HCT116 (cell line): ENCODE measurements at regions not wholly inside any gene's neighbourhood (a gene's known extent, or its start where the extent isn't known, plus 50 kb on each side); places are given as distances from the start of the nearest gene placed in this dataset.

Experiments used
- ATAC-seq: fragments of 200-7000 bp; cut with Tn5 transposase; 2 replicates; pipeline ENCODE4 v1.9.1; 2020; ENCODE audit warnings: mild to moderate bottlenecking, moderate library complexity
- BruUV-seq: library from RNA; stranded (reverse); fragments of 400-500 nt; replicated peaks from 2 replicates; lab custom pipeline; 2021; lab: Mats Ljungman, UMichigan
- CTCF ChIA-PET: fragments of 300-600 bp; sonication (Branson Sonifier 250); formaldehyde crosslinking; loops from one replicate; lab custom pipeline; 2021; ENCODE audit warnings: antibody characterized with exemption; lab: Charles Lee
- POLR2A ChIA-PET: fragments of 300-600, 350-600 bp; sonication (Branson Sonifier 250); formaldehyde crosslinking; loops from one replicate; lab custom pipeline; 2021; ENCODE audit warnings: antibody characterized with exemption; lab: Charles Lee
- RAD21 ChIA-PET, 2 experiments: fragments of 300-600 bp; sonication (Branson Sonifier 250); formaldehyde crosslinking; loops; one replicate each; lab custom pipeline; 2023; ENCODE audit warnings: low total read pairs in 2 of 2; ENCODE audit not compliant: uncharacterized antibody in 2 of 2, unreplicated experiment in 2 of 2, low non-redundant PET in 1 of 2; lab: Charles Lee
- DNase-seq: peaks from one replicate; pipeline ENCODE4 v3.0.0-alpha.2; 2010; ENCODE audit warnings: low read depth, low spot score
- H2AFZ ChIP-seq: fragments of 200-600 bp; shearing (Covaris generic), sonication (generic); 2 replicates; pipeline ENCODE4 v1.6.1; 2017; ENCODE audit warnings: low read depth, mixed run types, mixed read lengths, antibody characterized with exemption, low read length; ENCODE audit not compliant: poor library complexity, severe bottlenecking
- H3K27ac ChIP-seq: 2 replicates; pipeline ENCODE4 v1.5.1; 2012; ENCODE audit warnings: low read depth, low read length
- H3K27me3 ChIP-seq: fragments of 200-600 bp; sonication (generic); 2 replicates; pipeline ENCODE4 v1.6.1; 2016; ENCODE audit warnings: mixed run types, low read length, mixed read lengths; ENCODE audit not compliant: insufficient read depth
- H3K36me3 ChIP-seq, 2 experiments: fragments of 200-500 bp in 1 of 2; fragments of 200-600 bp in 1 of 2; sonication (Bioruptor generic) in 1 of 2; sonication (generic) in 1 of 2; 2 replicates each; pipeline versions ENCODE4 v1.5.1 to v1.6.1; 2014 to 2016; ENCODE audit warnings: low read length in 2 of 2, inconsistent platforms in 1 of 2, mixed read lengths in 1 of 2, mixed run types in 1 of 2; ENCODE audit not compliant: insufficient read depth in 2 of 2, control insufficient read depth in 1 of 2
- H3K4me1 ChIP-seq, 2 experiments: fragments of 200-600 bp in 1 of 2; sonication (generic) in 1 of 2; 2 replicates each; pipeline versions ENCODE4 v1.5.1 to v1.6.1; 2012 to 2017; ENCODE audit warnings: low read length in 2 of 2, inconsistent platforms in 1 of 2, mild to moderate bottlenecking in 1 of 2, mixed read lengths in 1 of 2, mixed run types in 1 of 2, moderate library complexity in 1 of 2; ENCODE audit not compliant: insufficient read depth in 2 of 2, control insufficient read depth in 1 of 2
- H3K4me2 ChIP-seq: fragments of 200-600 bp; sonication (generic); 2 replicates; pipeline ENCODE4 v1.6.1; 2017; ENCODE audit warnings: mixed run types, low read length, mixed read lengths
- H3K4me3 ChIP-seq, 2 experiments: fragments of 200-600 bp in 1 of 2; sonication (generic) in 1 of 2; replicated peaks in 1 of 2; 2 replicates each; pipeline ENCODE4 v1.5.1; 2011 to 2016; ENCODE audit warnings: low read length in 2 of 2, control low read depth in 1 of 2, low read depth in 1 of 2, mild to moderate bottlenecking in 1 of 2, mixed read lengths in 1 of 2, mixed run types in 1 of 2
- H3K79me2 ChIP-seq: fragments of 200-600 bp; sonication (generic); 2 replicates; pipeline ENCODE4 v1.6.1; 2017; ENCODE audit warnings: mild to moderate bottlenecking, mixed run types, low read length, moderate library complexity, mixed read lengths; ENCODE audit not compliant: insufficient read depth
- H3K9ac ChIP-seq: fragments of 200-600 bp; sonication (generic); 2 replicates; pipeline ENCODE4 v1.6.1; 2016; ENCODE audit warnings: low read length, mixed read lengths
- H3K9me2 ChIP-seq: fragments of 200-600 bp; sonication (generic), shearing (Covaris generic); 2 replicates; pipeline ENCODE4 v1.6.1; 2017; ENCODE audit warnings: mixed run types, mild to moderate bottlenecking, moderate library complexity; ENCODE audit not compliant: insufficient read depth
- H3K9me3 ChIP-seq, 2 experiments: fragments of 200-500 bp in 1 of 2; fragments of 200-600 bp in 1 of 2; sonication (Bioruptor generic) in 1 of 2; sonication (generic) in 1 of 2; 2 replicates each; pipeline ENCODE4 v1.6.1; 2014 to 2017; ENCODE audit warnings: low read length in 2 of 2, mixed read lengths in 2 of 2, inconsistent platforms in 1 of 2, low read depth in 1 of 2, mild to moderate bottlenecking in 1 of 2, mixed run types in 1 of 2, moderate library complexity in 1 of 2; ENCODE audit not compliant: control insufficient read depth in 1 of 2, insufficient read depth in 1 of 2
- H4K20me1 ChIP-seq: fragments of 200-600 bp; sonication (generic), shearing (Covaris generic); 2 replicates; pipeline ENCODE4 v1.6.1; 2017; ENCODE audit warnings: mixed run types, mild to moderate bottlenecking, moderate library complexity; ENCODE audit not compliant: insufficient read depth
- CBX3 ChIP-seq: IDR thresholded peaks from 2 replicates; pipeline ENCODE4 v1.6.1; 2012; ENCODE audit warnings: low read depth
- CTCF ChIP-seq, 3 experiments: fragments of 200-600 bp in 1 of 3; sonication (generic) in 1 of 3; IDR thresholded peaks in 2 of 3; conservative IDR thresholded peaks in 1 of 3; 2 replicates each; pipeline ENCODE4 v1.5.1; 2012 to 2017; ENCODE audit warnings: low read depth in 2 of 3, low read length in 2 of 3, antibody characterized with exemption in 1 of 3, borderline replicate concordance in 1 of 3, control low read depth in 1 of 3, mild to moderate bottlenecking in 1 of 3, mixed read lengths in 1 of 3, mixed run types in 1 of 3, moderate library complexity in 1 of 3; ENCODE audit not compliant: insufficient read depth in 1 of 3
- EGR1 ChIP-seq: IDR thresholded peaks from 2 replicates; pipeline ENCODE4 v1.6.1; 2012; ENCODE audit warnings: low read depth
- ELF1 ChIP-seq: IDR thresholded peaks from 2 replicates; pipeline ENCODE4 v1.6.1; 2012; ENCODE audit warnings: low read depth, borderline replicate concordance
- EZH2 ChIP-seq: fragments of 200-600 bp; sonication (generic); IDR thresholded peaks from 2 replicates; pipeline ENCODE4 v1.6.1; 2017; ENCODE audit warnings: antibody characterized with exemption, mixed run types
- EZH2phosphoT487 ChIP-seq: fragments of 200-600 bp; IDR thresholded peaks from 2 replicates; pipeline ENCODE4 v1.6.1; 2018; ENCODE audit warnings: antibody characterized with exemption, borderline replicate concordance
- JUND ChIP-seq: IDR thresholded peaks from 2 replicates; pipeline ENCODE4 v1.6.1; 2012
- POLR2A ChIP-seq: IDR thresholded peaks from 2 replicates; pipeline ENCODE4 v1.7.0; 2011; ENCODE audit warnings: borderline replicate concordance; ENCODE audit not compliant: insufficient read depth, insufficient read length; ENCODE audit errors: extremely low read depth
- POLR2AphosphoS5 ChIP-seq: IDR thresholded peaks from 2 replicates; pipeline ENCODE4 v1.6.1; 2011; ENCODE audit warnings: mild to moderate bottlenecking, low read depth, low read length, moderate library complexity
- RAD21 ChIP-seq: IDR thresholded peaks from 2 replicates; pipeline ENCODE4 v1.6.1; 2012; ENCODE audit warnings: low read depth, mild to moderate bottlenecking
- SIN3A ChIP-seq: IDR thresholded peaks from 2 replicates; pipeline ENCODE4 v1.6.1; 2012; ENCODE audit warnings: low read depth
- SP1 ChIP-seq: IDR thresholded peaks from 2 replicates; pipeline ENCODE4 v1.6.1; 2012; ENCODE audit warnings: low read depth
- SRF ChIP-seq: IDR thresholded peaks from 2 replicates; pipeline ENCODE4 v1.6.1; 2012; ENCODE audit warnings: low read depth
- TCF7L2 ChIP-seq: IDR thresholded peaks from 2 replicates; pipeline ENCODE4 v1.7.0; 2011; ENCODE audit warnings: borderline replicate concordance, inconsistent platforms; ENCODE audit not compliant: insufficient read depth, insufficient read length; ENCODE audit errors: extremely low read depth
- YY1 ChIP-seq: IDR thresholded peaks from 2 replicates; pipeline ENCODE4 v1.6.1; 2011; ENCODE audit warnings: low read length, low read depth, moderate library complexity, mild to moderate bottlenecking; ENCODE audit not compliant: insufficient replicate concordance; ENCODE audit errors: extremely low read depth
- ZFX ChIP-seq: fragments of 450-650 bp; IDR thresholded peaks from 2 replicates; pipeline ENCODE4 v1.6.1; 2017
- intact Hi-C: fragments of 100-400 bp; cut with micrococcal nuclease; formaldehyde crosslinking; loops from 2 replicates; pipeline ENCODE4 v1.10.0; 2022
- TF ChIP-seq, protein P1 (sequence below): IDR thresholded peaks from 2 replicates; pipeline ENCODE4 v1.6.1; 2011; ENCODE audit warnings: mild to moderate bottlenecking, low read length, moderate library complexity; ENCODE audit not compliant: insufficient replicate concordance; ENCODE audit errors: extremely low read depth
- TF ChIP-seq, protein P2 (sequence below): IDR thresholded peaks from 2 replicates; pipeline ENCODE4 v1.6.1; 2012; ENCODE audit warnings: low read depth
- TF ChIP-seq, protein P3 (sequence below): IDR thresholded peaks from 2 replicates; pipeline ENCODE4 v1.6.1; 2012

- 0 out of 2 replicates have a peak, but pooled peaks have one; percentile 28 for TF ChIP-seq SRF
Measured at GRCh38 chr3:7874116-7874515, 627.5 kb upstream of the LMCD1 start (continued).

DNA sequence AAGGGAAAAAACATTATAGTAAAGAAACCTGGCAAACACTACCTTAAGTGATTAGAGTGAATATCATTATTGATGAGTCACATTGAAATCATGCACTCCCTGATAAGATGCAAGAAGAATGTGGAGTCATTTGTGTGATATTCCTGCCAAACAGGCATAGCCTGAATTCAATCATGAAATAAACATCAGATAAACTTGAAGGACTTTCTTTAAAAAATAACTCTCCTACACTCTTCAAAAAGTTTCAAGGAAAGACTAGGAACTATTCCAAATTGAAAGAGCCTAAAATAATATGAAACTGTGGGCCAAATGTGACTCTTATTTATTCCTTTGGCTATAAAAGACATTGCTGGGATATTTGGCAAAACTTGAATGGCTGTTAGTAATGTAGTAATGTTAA, 625.7 kb upstream of the LMCD1 start:
- peaks cover 0 to under 1% of the 10 kb centered on the region in 2 experiments; a peak in 1 of 4 replicates for H3K36me3 ChIP-seq
- TF ChIP-seq ELF1 (no peak), CBX3 (peak; percentile 90), JUND (peak; percentile 93), POLR2A (no peak), EZH2 (no peak), RAD21 (no peak), SRF (peak; percentile 57; the same call in 1 of the 2 replicates), CTCF (IDR thresholded peaks at IDR 0.05 in 2 of 3, conservative IDR thresholded peaks at IDR 0.05 in 1 of 3; ENCODE audit: borderline replicate concordance in 1 of 3, insufficient read depth in 1 of 3, low read depth in 2 of 3, low read length in 2 of 3) (no peak), YY1 (no peak), POLR2AphosphoS5 (no peak), EGR1 (peak; percentile 36; the same call in 1 of the 2 replicates), ZFX (no peak), SIN3A (peak; percentile 51; the same call in 1 of the 2 replicates), TCF7L2 (peak; percentile 75), EZH2phosphoT487 (no peak), SP1 (peak; percentile 90)
- TF ChIP-seq, protein P1, sequence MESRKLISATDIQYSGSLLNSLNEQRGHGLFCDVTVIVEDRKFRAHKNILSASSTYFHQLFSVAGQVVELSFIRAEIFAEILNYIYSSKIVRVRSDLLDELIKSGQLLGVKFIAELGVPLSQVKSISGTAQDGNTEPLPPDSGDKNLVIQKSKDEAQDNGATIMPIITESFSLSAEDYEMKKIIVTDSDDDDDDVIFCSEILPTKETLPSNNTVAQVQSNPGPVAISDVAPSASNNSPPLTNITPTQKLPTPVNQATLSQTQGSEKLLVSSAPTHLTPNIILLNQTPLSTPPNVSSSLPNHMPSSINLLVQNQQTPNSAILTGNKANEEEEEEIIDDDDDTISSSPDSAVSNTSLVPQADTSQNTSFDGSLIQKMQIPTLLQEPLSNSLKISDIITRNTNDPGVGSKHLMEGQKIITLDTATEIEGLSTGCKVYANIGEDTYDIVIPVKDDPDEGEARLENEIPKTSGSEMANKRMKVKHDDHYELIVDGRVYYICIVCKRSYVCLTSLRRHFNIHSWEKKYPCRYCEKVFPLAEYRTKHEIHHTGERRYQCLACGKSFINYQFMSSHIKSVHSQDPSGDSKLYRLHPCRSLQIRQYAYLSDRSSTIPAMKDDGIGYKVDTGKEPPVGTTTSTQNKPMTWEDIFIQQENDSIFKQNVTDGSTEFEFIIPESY: no peak
- TF ChIP-seq, protein P2, sequence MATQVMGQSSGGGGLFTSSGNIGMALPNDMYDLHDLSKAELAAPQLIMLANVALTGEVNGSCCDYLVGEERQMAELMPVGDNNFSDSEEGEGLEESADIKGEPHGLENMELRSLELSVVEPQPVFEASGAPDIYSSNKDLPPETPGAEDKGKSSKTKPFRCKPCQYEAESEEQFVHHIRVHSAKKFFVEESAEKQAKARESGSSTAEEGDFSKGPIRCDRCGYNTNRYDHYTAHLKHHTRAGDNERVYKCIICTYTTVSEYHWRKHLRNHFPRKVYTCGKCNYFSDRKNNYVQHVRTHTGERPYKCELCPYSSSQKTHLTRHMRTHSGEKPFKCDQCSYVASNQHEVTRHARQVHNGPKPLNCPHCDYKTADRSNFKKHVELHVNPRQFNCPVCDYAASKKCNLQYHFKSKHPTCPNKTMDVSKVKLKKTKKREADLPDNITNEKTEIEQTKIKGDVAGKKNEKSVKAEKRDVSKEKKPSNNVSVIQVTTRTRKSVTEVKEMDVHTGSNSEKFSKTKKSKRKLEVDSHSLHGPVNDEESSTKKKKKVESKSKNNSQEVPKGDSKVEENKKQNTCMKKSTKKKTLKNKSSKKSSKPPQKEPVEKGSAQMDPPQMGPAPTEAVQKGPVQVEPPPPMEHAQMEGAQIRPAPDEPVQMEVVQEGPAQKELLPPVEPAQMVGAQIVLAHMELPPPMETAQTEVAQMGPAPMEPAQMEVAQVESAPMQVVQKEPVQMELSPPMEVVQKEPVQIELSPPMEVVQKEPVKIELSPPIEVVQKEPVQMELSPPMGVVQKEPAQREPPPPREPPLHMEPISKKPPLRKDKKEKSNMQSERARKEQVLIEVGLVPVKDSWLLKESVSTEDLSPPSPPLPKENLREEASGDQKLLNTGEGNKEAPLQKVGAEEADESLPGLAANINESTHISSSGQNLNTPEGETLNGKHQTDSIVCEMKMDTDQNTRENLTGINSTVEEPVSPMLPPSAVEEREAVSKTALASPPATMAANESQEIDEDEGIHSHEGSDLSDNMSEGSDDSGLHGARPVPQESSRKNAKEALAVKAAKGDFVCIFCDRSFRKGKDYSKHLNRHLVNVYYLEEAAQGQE: no peak
- TF ChIP-seq, protein P3, sequence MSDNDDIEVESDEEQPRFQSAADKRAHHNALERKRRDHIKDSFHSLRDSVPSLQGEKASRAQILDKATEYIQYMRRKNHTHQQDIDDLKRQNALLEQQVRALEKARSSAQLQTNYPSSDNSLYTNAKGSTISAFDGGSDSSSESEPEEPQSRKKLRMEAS: peak; percentile 56

More for the DNA sequence above, 625.7 kb upstream of the LMCD1 start:
- peak overlapping the region; percentile 38 for H3K9ac ChIP-seq
- no peaks in the 10 kb centered on the region for H4K20me1 ChIP-seq
- no peaks in the 10 kb centered on the region for H3K27me3 ChIP-seq
- H3K4me2 ChIP-seq: peak overlapping the region; percentile 67
- intact Hi-C loops: loop anchor here (5.0 kb wide), 1 partner anchor 369 kb away; no protein-coding TSS in a partner anchor
- ChIA-PET RAD21 (no interaction called here), POLR2A (no interaction called here), CTCF (interaction anchor here (1.4 kb wide), 1 partner anchor 75 kb away, joined by 3 read pairs; no protein-coding TSS in a partner anchor)
- H3K9me3 ChIP-seq: no peaks in the 10 kb centered on the region
- DNase-seq (peak; percentile 79), ATAC-seq (no peak)
- peak overlapping the region; percentile 97 for H3K27ac ChIP-seq
- H3K4me1 ChIP-seq: peaks cover 62 to 74% of the 10 kb centered on the region in 2 experiments
- H3K79me2 ChIP-seq: no peaks in the 10 kb centered on the region
- no peaks in the 10 kb centered on the region for H3K9me2 ChIP-seq
- H3K4me3 ChIP-seq: peak overlapping the region; percentile 11 to 32
- H2AFZ ChIP-seq: no peak overlapping the region
- no TSS peak for BruUV-seq
